ENCODE measurements at regions not wholly inside any gene's neighbourhood (a gene's known extent, or its start where the extent isn't known, plus 50 kb on each side); places are given as distances from the start of the nearest gene placed in this dataset.
"Not testable (repeated sequence)": the region's sequence is repeated elsewhere in the genome, so short reads cannot be mapped to it uniquely, and the experiment has no call there.

GRCh38 chr1:85520826-85521820, 56.2 kb upstream of the DDAH1 start:
- peak; percentile 49 for DNase-seq (ENCODE audit: low spot score)

DNA sequence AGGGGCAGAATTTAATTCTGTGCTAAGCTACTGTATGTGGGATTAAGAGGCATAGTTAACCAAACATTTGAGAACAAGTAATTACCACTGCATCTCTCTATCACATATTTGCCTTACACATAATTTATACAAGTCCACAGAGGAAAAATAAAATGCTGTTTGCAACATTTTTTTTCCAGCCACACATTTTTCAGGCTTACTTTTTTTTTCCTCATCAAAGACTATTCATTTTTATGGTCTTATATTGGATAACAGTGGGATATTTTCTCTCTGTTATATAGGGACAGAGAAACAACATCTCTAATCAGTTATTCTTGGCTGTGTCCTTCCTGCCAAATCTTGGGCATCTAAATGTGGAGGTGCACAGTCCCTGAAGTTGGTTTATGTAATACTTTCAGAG, 57.5 kb upstream of the DDAH1 start:
- DNase-seq (ENCODE audit: low spot score) = not testable (repeated sequence)

DNA sequence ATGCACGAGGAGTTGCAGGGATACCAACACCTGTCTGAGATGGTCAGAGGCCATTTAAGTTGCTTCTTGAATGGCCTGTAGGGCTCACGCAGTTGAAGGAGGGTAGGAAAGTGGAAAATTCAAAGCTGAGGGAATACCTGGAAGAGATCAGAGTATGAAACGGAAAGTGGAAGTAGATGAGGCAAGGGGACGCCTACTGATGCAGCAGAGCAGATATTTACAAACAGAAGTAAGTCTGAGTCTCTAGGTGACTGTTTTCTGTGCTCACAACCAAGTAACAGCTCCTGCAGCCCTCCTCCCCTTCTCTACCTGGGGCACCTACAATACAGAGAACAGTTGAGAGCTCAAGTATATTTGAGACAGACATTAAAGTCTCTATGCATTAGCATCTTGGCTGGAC, 57.5 kb upstream of the CCN1 start:
- not testable (repeated sequence) for DNase-seq (ENCODE audit: low spot score)

GRCh38 chr1:85524281-85524886, 56.2 kb upstream of the CCN1 start:
- not testable (repeated sequence) for DNase-seq (ENCODE audit: low spot score)

- not testable (repeated sequence) for DNase-seq (ENCODE audit: low spot score)
Observed at GRCh38 chr1:85525591-85525991, 55.0 kb upstream of the CCN1 start.

- DNase-seq (ENCODE audit: low spot score) = not testable (repeated sequence)
Observed at GRCh38 chr1:85526216-85526615, 54.3 kb upstream of the CCN1 start.

GRCh38 chr1:85527145-85527544, 53.4 kb upstream of the CCN1 start:
- peak; percentile 63 for DNase-seq (ENCODE audit: low spot score)

All from H4 (cell line).